GM23338 (cell line): ENCODE measurements at regions not wholly inside any gene's neighbourhood (a gene's known extent, or its start where the extent isn't known, plus 50 kb on each side); places are given as distances from the start of the nearest gene placed in this dataset.

Experiments used
- ATAC-seq: fragments of 200-7000 bp; cut with Tn5 transposase; 3 replicates; pipeline ENCODE4 v1.9.1; 2020
- DNase-seq: peaks from one replicate; pipeline ENCODE4 v3.0.0-alpha.2; 2015; ENCODE audit warnings: low spot score
- H2AFZ ChIP-seq: fragments of 200-600 bp; sonication (generic); 2 replicates; pipeline ENCODE4 v1.8.0; 2016; ENCODE audit warnings: antibody characterized with exemption, mild to moderate bottlenecking, moderate library complexity
- H3F3A ChIP-seq: fragments of 200-600 bp; sonication (generic); replicated peaks from 2 replicates; pipeline ENCODE4 v1.8.0; 2017; ENCODE audit warnings: antibody characterized with exemption, mixed run types, low read depth
- H3K27ac ChIP-seq: fragments of 200-600 bp; sonication (generic); 2 replicates; pipeline ENCODE4 v1.6.1; 2016; ENCODE audit warnings: low read depth
- H3K27me3 ChIP-seq: fragments of 200-600 bp; sonication (generic); 2 replicates; pipeline ENCODE4 v1.8.0; 2016; ENCODE audit warnings: mild to moderate bottlenecking, mixed run types, moderate library complexity; ENCODE audit not compliant: insufficient read depth
- H3K36me3 ChIP-seq: fragments of 200-600 bp; sonication (generic); 2 replicates; pipeline ENCODE4 v1.8.0; 2016; ENCODE audit warnings: mild to moderate bottlenecking; ENCODE audit not compliant: insufficient read depth
- H3K4me1 ChIP-seq: fragments of 200-600 bp; sonication (generic); 2 replicates; pipeline ENCODE4 v1.8.0; 2016; ENCODE audit warnings: mild to moderate bottlenecking, moderate library complexity; ENCODE audit not compliant: insufficient read depth
- H3K4me2 ChIP-seq: fragments of 200-600 bp; sonication (generic); 2 replicates; pipeline ENCODE4 v1.7.1; 2017; ENCODE audit warnings: mixed run types
- H3K4me3 ChIP-seq: fragments of 200-600 bp; sonication (generic); 2 replicates; pipeline ENCODE4 v1.6.1; 2016; ENCODE audit warnings: mixed run types
- H3K79me2 ChIP-seq: fragments of 200-600 bp; sonication (generic); replicated peaks from 2 replicates; pipeline ENCODE4 v1.8.0; 2017; ENCODE audit warnings: mild to moderate bottlenecking; ENCODE audit not compliant: insufficient read depth
- H3K9me2 ChIP-seq: fragments of 200-600 bp; sonication (generic); 2 replicates; pipeline ENCODE4 v1.8.0; 2017; ENCODE audit not compliant: insufficient read depth
- H4K20me1 ChIP-seq: fragments of 200-600 bp; sonication (generic); replicated peaks from 2 replicates; pipeline ENCODE4 v1.8.0; 2017; ENCODE audit warnings: mild to moderate bottlenecking; ENCODE audit not compliant: insufficient read depth
- H3K27ac Mint-ChIP-seq: 2 replicates; pipeline ENCODE4 v1.8.0; 2020; ENCODE audit warnings: inconsistent platforms, mild to moderate bottlenecking, moderate library complexity, mixed read lengths
- H3K27me3 Mint-ChIP-seq: 3 replicates; pipeline ENCODE4 v1.8.0; 2022; ENCODE audit warnings: low read depth, mild to moderate bottlenecking, moderate library complexity, mixed read lengths, inconsistent platforms; ENCODE audit not compliant: insufficient read depth, poor library complexity
- H3K36me3 Mint-ChIP-seq: 3 replicates; pipeline ENCODE4 v1.8.0; 2021; ENCODE audit warnings: low read depth, mild to moderate bottlenecking, inconsistent platforms, moderate library complexity, mixed read lengths
- H3K4me1 Mint-ChIP-seq: 3 replicates; pipeline ENCODE4 v1.8.0; 2020; ENCODE audit warnings: mild to moderate bottlenecking, inconsistent platforms, mixed read lengths
- H3K4me3 Mint-ChIP-seq: 3 replicates; pipeline ENCODE4 v1.8.0; 2021; ENCODE audit warnings: moderate library complexity, mild to moderate bottlenecking, inconsistent platforms, mixed read lengths
- H3K9me3 Mint-ChIP-seq: 3 replicates; pipeline ENCODE4 v1.8.0; 2020; ENCODE audit warnings: moderate library complexity, mild to moderate bottlenecking, inconsistent platforms, mixed read lengths
- CREB1 ChIP-seq: fragments of 250-450 bp; sonication (Bioruptor Pico); IDR thresholded peaks from 2 replicates; pipeline ENCODE4 v1.5.0; 2020; ENCODE audit warnings: low read depth, mild to moderate bottlenecking, moderate library complexity
- CTCF ChIP-seq, 2 experiments: fragments of 200-600 bp in 1 of 2; sonication (generic) in 1 of 2; conservative IDR thresholded peaks; 2 replicates each; pipeline versions ENCODE4 v1.5.1 to v1.6.1; 2016 to 2017; ENCODE audit warnings: antibody characterized with exemption in 2 of 2, low read depth in 2 of 2, mild to moderate bottlenecking in 2 of 2, moderate library complexity in 1 of 2
- ETS1 ChIP-seq: IDR thresholded peaks from 2 replicates; pipeline ENCODE4 v1.6.1; 2016; ENCODE audit warnings: antibody characterized with exemption
- EZH2 ChIP-seq: fragments of 200-600 bp; sonication (generic); IDR thresholded peaks from one replicate; pipeline ENCODE4 v1.8.0; 2017; ENCODE audit warnings: antibody characterized with exemption, mild to moderate bottlenecking, low read depth; ENCODE audit not compliant: unreplicated experiment
- EZH2phosphoT487 ChIP-seq: fragments of 200-600 bp; sonication (generic); IDR thresholded peaks from one replicate; pipeline ENCODE4 v1.8.1; 2018; ENCODE audit warnings: antibody characterized with exemption; ENCODE audit not compliant: unreplicated experiment
- JUNB ChIP-seq: IDR thresholded peaks from one replicate; pipeline ENCODE4 v1.6.1; 2016; ENCODE audit warnings: antibody characterized with exemption; ENCODE audit not compliant: unreplicated experiment
- NANOG ChIP-seq: IDR thresholded peaks from 2 replicates; pipeline ENCODE4 v1.6.1; 2016; ENCODE audit warnings: antibody characterized with exemption, borderline replicate concordance
- POLR2AphosphoS5 ChIP-seq: IDR thresholded peaks from 2 replicates; pipeline ENCODE4 v1.6.1; 2016; ENCODE audit warnings: antibody characterized with exemption, low read depth
- STAT1 ChIP-seq: IDR thresholded peaks from one replicate; pipeline ENCODE4 v1.6.1; 2016; ENCODE audit warnings: antibody characterized with exemption; ENCODE audit not compliant: unreplicated experiment
- ZNF114 ChIP-seq: fragments of 250-450 bp; sonication (Bioruptor Pico); IDR thresholded peaks from 2 replicates; pipeline ENCODE4 v1.5.0; 2020; ENCODE audit warnings: mild to moderate bottlenecking, moderate library complexity
- ZNF331 ChIP-seq: fragments of 250-450 bp; sonication (Bioruptor Pico); IDR thresholded peaks from 2 replicates; pipeline ENCODE4 v1.5.0; 2020; ENCODE audit warnings: low read depth, mild to moderate bottlenecking, moderate library complexity
- ZNF462 ChIP-seq: fragments of 250-450 bp; sonication (Bioruptor Pico); IDR thresholded peaks from 2 replicates; pipeline ENCODE4 v1.5.0; 2020; ENCODE audit warnings: mild to moderate bottlenecking, moderate library complexity

- Mint-ChIP-seq H3K36me3 (no peaks in the 10 kb centered on the region), H3K27me3 (no peaks in the 10 kb centered on the region), H3K4me3 (no peak overlapping the region), H3K4me1 (no peaks in the 10 kb centered on the region), H3K27ac (no peak overlapping the region), H3K9me3 (no peaks in the 10 kb centered on the region)
- no peaks in the 10 kb centered on the region for H4K20me1 ChIP-seq
- H3F3A ChIP-seq: no peaks in the 10 kb centered on the region
- DNase-seq (no peak), ATAC-seq (no peak)
- H3K9me2 ChIP-seq: no peaks in the 10 kb centered on the region
- TF ChIP-seq ZNF462: no peak
- TF ChIP-seq ETS1: no peak
- TF ChIP-seq EZH2phosphoT487: no peak
- no peaks in the 10 kb centered on the region for H3K79me2 ChIP-seq
- no peaks in the 10 kb centered on the region for H3K27me3 ChIP-seq
- H3K4me2 ChIP-seq: no peak overlapping the region
- H3K27ac ChIP-seq: no peak overlapping the region
- H3K4me1 ChIP-seq: no peaks in the 10 kb centered on the region
- H2AFZ ChIP-seq: no peak overlapping the region
- H3K36me3 ChIP-seq: no peaks in the 10 kb centered on the region
- H3K4me3 ChIP-seq: no peak overlapping the region
These were observed 214.9 kb upstream of the RPS6KA3 start for GRCh38 chrX:20481632-20482031.

- Histone ChIP-seq H3K4me1 (no peaks in the 10 kb centered on the region), H3F3A (no peaks in the 10 kb centered on the region), H3K9me2 (no peaks in the 10 kb centered on the region), H3K36me3 (no peaks in the 10 kb centered on the region), H3K4me3 (no peak overlapping the region), H3K4me2 (no peak overlapping the region), H4K20me1 (no peaks in the 10 kb centered on the region), H3K27me3 (no peaks in the 10 kb centered on the region), H3K27ac (no peak overlapping the region), H2AFZ (no peak overlapping the region), H3K79me2 (no peaks in the 10 kb centered on the region)
- no peak overlapping the region for H3K27ac Mint-ChIP-seq
- no peaks in the 10 kb centered on the region for H3K27me3 Mint-ChIP-seq
- no peaks in the 10 kb centered on the region for H3K36me3 Mint-ChIP-seq
- DNase-seq (no peak), ATAC-seq (no peak)
- H3K4me1 Mint-ChIP-seq: no peaks in the 10 kb centered on the region
- no peaks in the 10 kb centered on the region for H3K9me3 Mint-ChIP-seq
- no peak overlapping the region for H3K4me3 Mint-ChIP-seq
- no peak for TF ChIP-seq ETS1
- TF ChIP-seq ZNF331: no peak
- TF ChIP-seq NANOG: no peak
- TF ChIP-seq CTCF (conservative IDR thresholded peaks at IDR 0.05; ENCODE audit: low read depth in 2 of 2): no peak
- TF ChIP-seq STAT1: no peak
- TF ChIP-seq JUNB: no peak
- no peak for TF ChIP-seq CREB1
- TF ChIP-seq EZH2phosphoT487: no peak
- TF ChIP-seq EZH2: no peak
- TF ChIP-seq POLR2AphosphoS5: no peak
- TF ChIP-seq ZNF114: no peak
These were observed 213.2 kb upstream of the RPS6KA3 start for GRCh38 chrX:20479896-20480295.
